GM18519 (cell line): ENCODE measurements at regions not wholly inside any gene's neighbourhood (a gene's known extent, or its start where the extent isn't known, plus 50 kb on each side); places are given as distances from the start of the nearest gene placed in this dataset.

ENCODE experiments used
- ATAC-seq: cut with Tn5 transposase; IDR thresholded peaks from one replicate; pipeline ENCODE4 v1.9.1; 2021; ENCODE audit warnings: mild to moderate bottlenecking, moderate library complexity; ENCODE audit not compliant: unreplicated experiment, low FRiP score

- ATAC-seq, result peak; percentile 92
These were observed 955.6 kb downstream of the PCDH17 start for GRCh38 chr13:58587183-58587582.

GRCh38 chr13:58592052-58592451, 960.5 kb downstream of the PCDH17 start:
- ATAC-seq, result no peak

GRCh38 chr13:58592786-58593185, 961.2 kb downstream of the PCDH17 start:
- no peak for ATAC-seq

- no peak for ATAC-seq
These were observed 963.4 kb downstream of the PCDH17 start for GRCh38 chr13:58594747-58595600.

GRCh38 chr13:58597552-58597951, 966.0 kb downstream of the PCDH17 start:
- ATAC-seq, result no peak

GRCh38 chr13:58598241-58598640, 966.7 kb downstream of the PCDH17 start:
- ATAC-seq, result no peak

GRCh38 chr13:58611117-58611516, 979.6 kb downstream of the PCDH17 start:
- ATAC-seq, result no peak

GRCh38 chr13:58617880-58618665, 986.5 kb downstream of the PCDH17 start:
- no peak for ATAC-seq

- no peak for ATAC-seq
These were observed 988.0 kb downstream of the PCDH17 start for GRCh38 chr13:58619396-58620113.

- ATAC-seq, result no peak
These were observed 988.6 kb downstream of the PCDH17 start for GRCh38 chr13:58620176-58620575.

- no peak for ATAC-seq
These were observed 994.3 kb downstream of the PCDH17 start for GRCh38 chr13:58625703-58626389.

- no peak for ATAC-seq
These were observed 999.2 kb downstream of the PCDH17 start for GRCh38 chr13:58630794-58631193.

GRCh38 chr13:58633226-58633625, 1001.7 kb downstream of the PCDH17 start:
- ATAC-seq, result no peak

- no peak for ATAC-seq
These were observed 1023.5 kb downstream of the PCDH17 start for GRCh38 chr13:58655086-58655485.

- ATAC-seq, result no peak
These were observed 1029.3 kb downstream of the PCDH17 start for GRCh38 chr13:58660826-58661225.

GRCh38 chr13:58666331-58666730, 1034.8 kb downstream of the PCDH17 start:
- no peak for ATAC-seq

GRCh38 chr13:58667096-58667495, 1035.6 kb downstream of the PCDH17 start:
- no peak for ATAC-seq

- ATAC-seq, result no peak
These were observed 1048.6 kb downstream of the PCDH17 start for GRCh38 chr13:58680115-58680514.

GRCh38 chr13:58682616-58683015, 1051.1 kb downstream of the PCDH17 start:
- ATAC-seq, result no peak

- ATAC-seq, result no peak
These were observed 1055.6 kb downstream of the PCDH17 start for GRCh38 chr13:58687148-58687547.
